IMR-90 (cell line): ENCODE measurements at regions not wholly inside any gene's neighbourhood (a gene's known extent, or its start where the extent isn't known, plus 50 kb on each side); places are given as distances from the start of the nearest gene placed in this dataset.
A peak's percentile ranks its signal among the peaks of the same experiment; 100 is the strongest.

Experiments used
- BHLHE40 ChIP-seq: fragments of 150-350 bp; IDR thresholded peaks from 2 replicates; pipeline ENCODE4 v1.6.1; 2016; ENCODE audit warnings: mild to moderate bottlenecking, low read depth, low read length
- CEBPB ChIP-seq: IDR thresholded peaks from 2 replicates; pipeline ENCODE4 v1.6.1; 2012; ENCODE audit warnings: low read depth, low read length, improper control_type of control experiment
- FOS ChIP-seq: fragments of 150-350 bp; IDR thresholded peaks from 2 replicates; pipeline ENCODE4 v1.6.1; 2016; ENCODE audit warnings: low read depth, low read length
- MAFK ChIP-seq: IDR thresholded peaks from 2 replicates; pipeline ENCODE4 v1.6.1; 2012; ENCODE audit warnings: low read depth, low read length, improper control_type of control experiment
- POLR2A ChIP-seq: IDR thresholded peaks from 2 replicates; pipeline ENCODE4 v1.6.1; 2012; ENCODE audit warnings: mild to moderate bottlenecking, low read depth, low read length
- RAD21 ChIP-seq: IDR thresholded peaks from 2 replicates; pipeline ENCODE4 v1.6.1; 2012; ENCODE audit warnings: low read length, improper control_type of control experiment
- RCOR1 ChIP-seq: IDR thresholded peaks from 2 replicates; pipeline ENCODE4 v1.6.1; 2012; ENCODE audit warnings: mild to moderate bottlenecking, low read length, improper control_type of control experiment; ENCODE audit not compliant: insufficient replicate concordance
- RFX5 ChIP-seq: IDR thresholded peaks from 2 replicates; pipeline ENCODE4 v1.8.0; 2012; ENCODE audit warnings: low read depth, mild to moderate bottlenecking, low read length, moderate library complexity
- SMC3 ChIP-seq: fragments of 150-350 bp; IDR thresholded peaks from 2 replicates; pipeline ENCODE4 v1.6.1; 2016; ENCODE audit warnings: low read depth, mild to moderate bottlenecking, antibody characterized with exemption, low read length, moderate library complexity
- TF ChIP-seq, protein P1 (sequence below): conservative IDR thresholded peaks from 2 replicates; pipeline ENCODE4 v1.5.1; 2012; ENCODE audit warnings: mild to moderate bottlenecking, low read depth, low read length, improper control_type of control experiment
- TF ChIP-seq, protein P2 (sequence below): fragments of 150-350 bp; IDR thresholded peaks from 2 replicates; pipeline ENCODE4 v1.6.1; 2016; ENCODE audit warnings: low read depth, mild to moderate bottlenecking, low read length, moderate library complexity, borderline replicate concordance

DNA sequence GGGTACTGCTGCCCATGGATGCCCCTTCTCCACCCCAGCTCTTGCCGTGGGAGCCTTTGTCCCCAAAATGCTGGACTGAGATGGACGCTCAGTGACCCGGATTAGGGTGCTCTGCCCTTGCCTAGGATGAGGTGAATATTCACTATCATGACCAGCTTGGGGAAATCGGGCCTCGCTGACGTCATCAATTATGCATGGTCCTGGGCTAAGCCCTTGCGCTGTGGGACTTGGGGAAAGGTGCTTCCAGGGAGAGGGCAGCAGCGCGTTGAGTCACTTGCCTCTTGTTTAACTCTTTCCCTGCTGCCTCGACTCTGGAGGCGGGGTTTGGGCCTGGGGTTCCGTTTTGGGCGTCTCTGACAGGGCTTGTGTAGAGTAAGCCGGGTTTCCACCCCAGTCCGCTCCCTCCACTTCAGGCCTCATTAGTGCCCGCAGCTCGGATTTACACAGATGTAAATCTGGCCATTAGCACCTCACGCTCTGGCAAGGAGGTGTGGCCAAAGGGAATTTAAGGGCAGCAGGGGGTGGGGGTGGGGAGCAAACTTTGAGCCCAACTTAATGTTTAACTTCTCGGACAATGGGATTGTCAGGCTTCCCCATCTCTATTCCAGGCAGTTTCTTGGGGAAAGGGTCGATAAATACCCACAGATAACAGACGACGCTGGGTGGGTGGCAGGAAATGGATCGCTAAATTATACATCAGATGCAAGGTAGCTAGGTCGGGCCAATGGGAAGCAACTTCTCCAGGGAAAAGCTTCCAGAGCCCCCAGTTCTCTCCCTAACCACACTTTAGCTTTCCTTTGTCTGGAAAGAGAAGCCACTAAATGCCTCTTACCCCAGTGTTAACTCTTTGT is 51.3 kb upstream of the TCF7L2 start:
- TF ChIP-seq, protein P1, sequence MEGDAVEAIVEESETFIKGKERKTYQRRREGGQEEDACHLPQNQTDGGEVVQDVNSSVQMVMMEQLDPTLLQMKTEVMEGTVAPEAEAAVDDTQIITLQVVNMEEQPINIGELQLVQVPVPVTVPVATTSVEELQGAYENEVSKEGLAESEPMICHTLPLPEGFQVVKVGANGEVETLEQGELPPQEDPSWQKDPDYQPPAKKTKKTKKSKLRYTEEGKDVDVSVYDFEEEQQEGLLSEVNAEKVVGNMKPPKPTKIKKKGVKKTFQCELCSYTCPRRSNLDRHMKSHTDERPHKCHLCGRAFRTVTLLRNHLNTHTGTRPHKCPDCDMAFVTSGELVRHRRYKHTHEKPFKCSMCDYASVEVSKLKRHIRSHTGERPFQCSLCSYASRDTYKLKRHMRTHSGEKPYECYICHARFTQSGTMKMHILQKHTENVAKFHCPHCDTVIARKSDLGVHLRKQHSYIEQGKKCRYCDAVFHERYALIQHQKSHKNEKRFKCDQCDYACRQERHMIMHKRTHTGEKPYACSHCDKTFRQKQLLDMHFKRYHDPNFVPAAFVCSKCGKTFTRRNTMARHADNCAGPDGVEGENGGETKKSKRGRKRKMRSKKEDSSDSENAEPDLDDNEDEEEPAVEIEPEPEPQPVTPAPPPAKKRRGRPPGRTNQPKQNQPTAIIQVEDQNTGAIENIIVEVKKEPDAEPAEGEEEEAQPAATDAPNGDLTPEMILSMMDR, result no peak
- no peak for TF ChIP-seq RCOR1
- no peak for TF ChIP-seq BHLHE40
- TF ChIP-seq, protein P2, sequence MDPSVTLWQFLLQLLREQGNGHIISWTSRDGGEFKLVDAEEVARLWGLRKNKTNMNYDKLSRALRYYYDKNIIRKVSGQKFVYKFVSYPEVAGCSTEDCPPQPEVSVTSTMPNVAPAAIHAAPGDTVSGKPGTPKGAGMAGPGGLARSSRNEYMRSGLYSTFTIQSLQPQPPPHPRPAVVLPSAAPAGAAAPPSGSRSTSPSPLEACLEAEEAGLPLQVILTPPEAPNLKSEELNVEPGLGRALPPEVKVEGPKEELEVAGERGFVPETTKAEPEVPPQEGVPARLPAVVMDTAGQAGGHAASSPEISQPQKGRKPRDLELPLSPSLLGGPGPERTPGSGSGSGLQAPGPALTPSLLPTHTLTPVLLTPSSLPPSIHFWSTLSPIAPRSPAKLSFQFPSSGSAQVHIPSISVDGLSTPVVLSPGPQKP, result no peak
- no peak for TF ChIP-seq POLR2A
- peak; percentile 83 for TF ChIP-seq MAFK
- TF ChIP-seq CEBPB, result no peak
- TF ChIP-seq FOS, result no peak
- no peak for TF ChIP-seq RFX5
- TF ChIP-seq SMC3, result no peak
- TF ChIP-seq RAD21, result no peak
